ENCODE measurements at regions not wholly inside any gene's neighbourhood (a gene's known extent, or its start where the extent isn't known, plus 50 kb on each side); places are given as distances from the start of the nearest gene placed in this dataset.

DNA sequence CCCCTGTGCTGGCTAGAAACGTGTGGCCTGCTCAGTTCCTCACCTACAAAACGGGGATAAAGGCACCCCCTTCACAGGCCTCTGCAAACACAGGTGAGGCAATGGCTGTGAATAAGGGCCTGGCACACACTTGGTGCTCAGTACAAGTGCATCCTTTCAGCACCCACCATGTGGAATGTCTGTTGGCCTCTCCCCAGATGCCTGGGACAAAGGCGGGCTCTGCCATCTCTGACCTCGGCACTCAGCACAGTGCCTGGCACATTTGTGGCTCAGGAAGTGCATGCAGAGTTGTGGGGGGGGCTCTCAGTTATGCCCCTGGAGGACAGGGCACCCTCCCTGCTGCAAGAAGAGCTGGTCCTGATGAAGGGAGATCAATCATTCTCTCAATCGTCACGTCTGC lies 224.6 kb upstream of the RAB6C start:
- peaks cover 0 to 12% of the 10 kb centered on the region in 2 experiments; a peak in 1 of 4 replicates for H3K4me1 ChIP-seq (ENCODE audit: control insufficient read depth in 1 of 2, insufficient read depth in 2 of 2, low read depth in 1 of 2, low read length in 1 of 2)
- no peak overlapping the region for H2AFZ ChIP-seq (ENCODE audit: low read depth)
- H3K9ac ChIP-seq: no peak overlapping the region
- H3K36me3 ChIP-seq (replicated peaks in 1 of 2; ENCODE audit: control insufficient read depth in 1 of 2, insufficient read depth in 2 of 2, low read length in 1 of 2): no peaks in the 10 kb centered on the region
- no peaks in the 10 kb centered on the region for H3K27me3 ChIP-seq (ENCODE audit: insufficient read depth)
- H3K4me3 ChIP-seq (ENCODE audit: low read depth in 2 of 2, low read length in 1 of 2): no peak overlapping the region
- 34% methylated on average over 6 of the region's 6 CpGs for WGBS (ENCODE audit: low lambda C conversion rate)
- TF ChIP-seq TCF12 (IDR thresholded peaks at IDR 0.05) (no peak), YY1 (IDR thresholded peaks at IDR 0.05; ENCODE audit: low read depth) (no peak), GABPA (IDR thresholded peaks at IDR 0.05; ENCODE audit: low read depth) (no peak), CHD2 (IDR thresholded peaks at IDR 0.05; ENCODE audit: low read length, partially characterized antibody) (no peak), RFX5 (IDR thresholded peaks at IDR 0.05; ENCODE audit: low read length) (no peak), SMC3 (IDR thresholded peaks at IDR 0.05; ENCODE audit: low read depth, low read length) (no peak), NRF1 (IDR thresholded peaks at IDR 0.05; ENCODE audit: low read depth, low read length) (no peak), FOXM1 (IDR thresholded peaks at IDR 0.05; ENCODE audit: low read depth) (no peak), GATA2 (CRISPR knock-in tag; IDR thresholded peaks at IDR 0.05) (no peak), RAD21 (IDR thresholded peaks at IDR 0.05; ENCODE audit: low read length) (no peak), MEF2A (IDR thresholded peaks at IDR 0.05; ENCODE audit: borderline replicate concordance, low read depth) (no peak), NFIC (IDR thresholded peaks at IDR 0.05; ENCODE audit: borderline replicate concordance) (no peak), ELF1 (IDR thresholded peaks at IDR 0.05) (no peak), EP300 (IDR thresholded peaks at IDR 0.05; ENCODE audit: borderline replicate concordance in 1 of 2, low read depth in 1 of 2, low read length in 1 of 2) (no peak), EZH2phosphoT487 (IDR thresholded peaks at IDR 0.05; ENCODE audit: borderline replicate concordance, low read depth) (no peak)
- TF ChIP-seq, protein P1, sequence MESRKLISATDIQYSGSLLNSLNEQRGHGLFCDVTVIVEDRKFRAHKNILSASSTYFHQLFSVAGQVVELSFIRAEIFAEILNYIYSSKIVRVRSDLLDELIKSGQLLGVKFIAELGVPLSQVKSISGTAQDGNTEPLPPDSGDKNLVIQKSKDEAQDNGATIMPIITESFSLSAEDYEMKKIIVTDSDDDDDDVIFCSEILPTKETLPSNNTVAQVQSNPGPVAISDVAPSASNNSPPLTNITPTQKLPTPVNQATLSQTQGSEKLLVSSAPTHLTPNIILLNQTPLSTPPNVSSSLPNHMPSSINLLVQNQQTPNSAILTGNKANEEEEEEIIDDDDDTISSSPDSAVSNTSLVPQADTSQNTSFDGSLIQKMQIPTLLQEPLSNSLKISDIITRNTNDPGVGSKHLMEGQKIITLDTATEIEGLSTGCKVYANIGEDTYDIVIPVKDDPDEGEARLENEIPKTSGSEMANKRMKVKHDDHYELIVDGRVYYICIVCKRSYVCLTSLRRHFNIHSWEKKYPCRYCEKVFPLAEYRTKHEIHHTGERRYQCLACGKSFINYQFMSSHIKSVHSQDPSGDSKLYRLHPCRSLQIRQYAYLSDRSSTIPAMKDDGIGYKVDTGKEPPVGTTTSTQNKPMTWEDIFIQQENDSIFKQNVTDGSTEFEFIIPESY (IDR thresholded peaks at IDR 0.05; ENCODE audit: borderline replicate concordance, low read depth): no peak
- TF ChIP-seq, protein P2, sequence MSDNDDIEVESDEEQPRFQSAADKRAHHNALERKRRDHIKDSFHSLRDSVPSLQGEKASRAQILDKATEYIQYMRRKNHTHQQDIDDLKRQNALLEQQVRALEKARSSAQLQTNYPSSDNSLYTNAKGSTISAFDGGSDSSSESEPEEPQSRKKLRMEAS (IDR thresholded peaks at IDR 0.05; ENCODE audit: low read depth): no peak
- TF ChIP-seq, protein P3, sequence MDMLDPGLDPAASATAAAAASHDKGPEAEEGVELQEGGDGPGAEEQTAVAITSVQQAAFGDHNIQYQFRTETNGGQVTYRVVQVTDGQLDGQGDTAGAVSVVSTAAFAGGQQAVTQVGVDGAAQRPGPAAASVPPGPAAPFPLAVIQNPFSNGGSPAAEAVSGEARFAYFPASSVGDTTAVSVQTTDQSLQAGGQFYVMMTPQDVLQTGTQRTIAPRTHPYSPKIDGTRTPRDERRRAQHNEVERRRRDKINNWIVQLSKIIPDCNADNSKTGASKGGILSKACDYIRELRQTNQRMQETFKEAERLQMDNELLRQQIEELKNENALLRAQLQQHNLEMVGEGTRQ (IDR thresholded peaks at IDR 0.05; ENCODE audit: borderline replicate concordance, low read depth, low read length): no peak
- TF ChIP-seq, protein P4, sequence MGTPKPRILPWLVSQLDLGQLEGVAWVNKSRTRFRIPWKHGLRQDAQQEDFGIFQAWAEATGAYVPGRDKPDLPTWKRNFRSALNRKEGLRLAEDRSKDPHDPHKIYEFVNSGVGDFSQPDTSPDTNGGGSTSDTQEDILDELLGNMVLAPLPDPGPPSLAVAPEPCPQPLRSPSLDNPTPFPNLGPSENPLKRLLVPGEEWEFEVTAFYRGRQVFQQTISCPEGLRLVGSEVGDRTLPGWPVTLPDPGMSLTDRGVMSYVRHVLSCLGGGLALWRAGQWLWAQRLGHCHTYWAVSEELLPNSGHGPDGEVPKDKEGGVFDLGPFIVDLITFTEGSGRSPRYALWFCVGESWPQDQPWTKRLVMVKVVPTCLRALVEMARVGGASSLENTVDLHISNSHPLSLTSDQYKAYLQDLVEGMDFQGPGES (IDR thresholded peaks at IDR 0.05; ENCODE audit: low read depth, low read length): no peak
- TF ChIP-seq, protein P5, sequence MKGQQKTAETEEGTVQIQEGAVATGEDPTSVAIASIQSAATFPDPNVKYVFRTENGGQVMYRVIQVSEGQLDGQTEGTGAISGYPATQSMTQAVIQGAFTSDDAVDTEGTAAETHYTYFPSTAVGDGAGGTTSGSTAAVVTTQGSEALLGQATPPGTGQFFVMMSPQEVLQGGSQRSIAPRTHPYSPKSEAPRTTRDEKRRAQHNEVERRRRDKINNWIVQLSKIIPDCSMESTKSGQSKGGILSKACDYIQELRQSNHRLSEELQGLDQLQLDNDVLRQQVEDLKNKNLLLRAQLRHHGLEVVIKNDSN (IDR thresholded peaks at IDR 0.05; ENCODE audit: borderline replicate concordance, low read depth): no peak
- H3K9me3 ChIP-seq: no peaks in the 10 kb centered on the region
- ChIA-PET POLR2A (no interaction called here), CTCF (no interaction called here)
- H3K4me2 ChIP-seq: no peak overlapping the region
- H4K20me1 ChIP-seq (ENCODE audit: insufficient read depth): no peaks in the 10 kb centered on the region
- DNase-seq: no peak
- no peaks in the 10 kb centered on the region for H3K9me2 ChIP-seq
- no peaks in the 10 kb centered on the region for H3F3A ChIP-seq (replicated peaks; ENCODE audit: insufficient read depth)
- no peaks in the 10 kb centered on the region for H3K79me2 ChIP-seq (ENCODE audit: insufficient read depth)
- no peak overlapping the region for H3K27ac ChIP-seq (ENCODE audit: low read depth in 2 of 2, low read length in 1 of 2)

Data from SK-N-SH (cell line).